Neural progenitor cell (in vitro differentiated cells): ENCODE measurements at regions not wholly inside any gene's neighbourhood (a gene's known extent, or its start where the extent isn't known, plus 50 kb on each side); places are given as distances from the start of the nearest gene placed in this dataset.

Experiments
- EZH2 ChIP-seq: fragments of 200-600 bp; sonication (generic); IDR thresholded peaks from 2 replicates; pipeline ENCODE4 v1.6.1; 2017; ENCODE audit warnings: antibody characterized with exemption, mild to moderate bottlenecking, moderate library complexity
- TF ChIP-seq, protein P1 (sequence below): fragments of 200-600 bp; sonication (generic); IDR thresholded peaks from 2 replicates; pipeline ENCODE4 v1.5.1; 2017; ENCODE audit warnings: antibody characterized with exemption, mild to moderate bottlenecking

DNA sequence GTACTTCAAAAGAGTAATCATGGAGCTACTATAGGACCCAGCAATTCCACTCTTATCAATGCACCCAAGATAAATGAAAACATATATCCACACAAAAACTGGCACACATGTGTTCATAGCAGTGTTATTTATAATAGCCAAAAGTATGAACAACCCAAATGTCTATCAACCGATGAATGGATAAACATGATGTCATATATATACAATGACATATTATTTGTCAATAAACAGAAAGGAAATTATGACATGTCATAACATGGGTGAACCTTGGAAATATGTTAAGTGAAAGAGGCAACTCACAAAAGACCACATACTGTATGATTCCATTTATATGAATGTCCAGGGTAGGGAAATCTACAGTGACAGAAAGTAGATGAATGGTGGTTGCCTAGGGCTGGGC lies 347.1 kb upstream of the DDHD1 start:
- TF ChIP-seq, protein P1, sequence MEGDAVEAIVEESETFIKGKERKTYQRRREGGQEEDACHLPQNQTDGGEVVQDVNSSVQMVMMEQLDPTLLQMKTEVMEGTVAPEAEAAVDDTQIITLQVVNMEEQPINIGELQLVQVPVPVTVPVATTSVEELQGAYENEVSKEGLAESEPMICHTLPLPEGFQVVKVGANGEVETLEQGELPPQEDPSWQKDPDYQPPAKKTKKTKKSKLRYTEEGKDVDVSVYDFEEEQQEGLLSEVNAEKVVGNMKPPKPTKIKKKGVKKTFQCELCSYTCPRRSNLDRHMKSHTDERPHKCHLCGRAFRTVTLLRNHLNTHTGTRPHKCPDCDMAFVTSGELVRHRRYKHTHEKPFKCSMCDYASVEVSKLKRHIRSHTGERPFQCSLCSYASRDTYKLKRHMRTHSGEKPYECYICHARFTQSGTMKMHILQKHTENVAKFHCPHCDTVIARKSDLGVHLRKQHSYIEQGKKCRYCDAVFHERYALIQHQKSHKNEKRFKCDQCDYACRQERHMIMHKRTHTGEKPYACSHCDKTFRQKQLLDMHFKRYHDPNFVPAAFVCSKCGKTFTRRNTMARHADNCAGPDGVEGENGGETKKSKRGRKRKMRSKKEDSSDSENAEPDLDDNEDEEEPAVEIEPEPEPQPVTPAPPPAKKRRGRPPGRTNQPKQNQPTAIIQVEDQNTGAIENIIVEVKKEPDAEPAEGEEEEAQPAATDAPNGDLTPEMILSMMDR: no peak
- TF ChIP-seq EZH2: no peak
